ENCODE measurements at regions not wholly inside any gene's neighbourhood (a gene's known extent, or its start where the extent isn't known, plus 50 kb on each side); places are given as distances from the start of the nearest gene placed in this dataset.

GRCh38 chr4:104642521-104642920, 147.8 kb upstream of the CXXC4 start:
- Histone ChIP-seq H3K36me3 (replicated peaks in 1 of 2; ENCODE audit: control extremely low read depth in 1 of 2, control insufficient read depth in 1 of 2, extremely low read depth in 1 of 2, insufficient read depth in 2 of 2, low read length in 1 of 2) (no peaks in the 10 kb centered on the region), H3K27me3 (replicated peaks in 1 of 4; ENCODE audit: control extremely low read depth in 1 of 4, control insufficient read depth in 3 of 4, insufficient read depth in 4 of 4, low read length in 3 of 4) (no peaks in the 10 kb centered on the region), H3K79me2 (ENCODE audit: control insufficient read depth, insufficient read depth, low read length) (no peaks in the 10 kb centered on the region), H3K9ac (ENCODE audit: low read length) (no peak overlapping the region), H3K27ac (ENCODE audit: low read length in 2 of 2) (no peak overlapping the region), H3K4me3 (ENCODE audit: control extremely low read depth in 1 of 5, extremely low read depth in 1 of 5, insufficient read depth in 1 of 5, low read depth in 2 of 5, low read length in 4 of 5) (no peak overlapping the region), H2AFZ (ENCODE audit: insufficient read depth, low read depth, low read length, poor library complexity, severe bottlenecking) (no peak overlapping the region), H3K9me3 (ENCODE audit: control extremely low read depth in 1 of 3, control insufficient read depth in 2 of 3, insufficient read depth in 1 of 3, low read length in 2 of 3) (no peaks in the 10 kb centered on the region), H3K4me1 (ENCODE audit: control insufficient read depth in 2 of 2, insufficient read depth in 2 of 2, low read length in 2 of 2) (no peaks in the 10 kb centered on the region), H3K4me2 (replicated peaks; ENCODE audit: low read depth, low read length, poor library complexity, severe bottlenecking) (no peak overlapping the region), H4K20me1 (ENCODE audit: control insufficient read depth, insufficient read depth, low read length, poor library complexity, severe bottlenecking) (no peaks in the 10 kb centered on the region)
- intact Hi-C loops (cut with micrococcal nuclease), result no loop called here
- DNase-seq (no peak), ATAC-seq (ENCODE audit: low read depth) (no peak)
- Mint-ChIP-seq H3K27me3 (peaks cover 5% of the 10 kb centered on the region), H3K27ac (no peak overlapping the region), H3K4me1 (no peaks in the 10 kb centered on the region), H3K4me3 (no peak overlapping the region), H3K9me3 (ENCODE audit: insufficient read depth) (no peaks in the 10 kb centered on the region)
- CTCF ChIA-PET, result no interaction called here
- TF ChIP-seq, protein P1, sequence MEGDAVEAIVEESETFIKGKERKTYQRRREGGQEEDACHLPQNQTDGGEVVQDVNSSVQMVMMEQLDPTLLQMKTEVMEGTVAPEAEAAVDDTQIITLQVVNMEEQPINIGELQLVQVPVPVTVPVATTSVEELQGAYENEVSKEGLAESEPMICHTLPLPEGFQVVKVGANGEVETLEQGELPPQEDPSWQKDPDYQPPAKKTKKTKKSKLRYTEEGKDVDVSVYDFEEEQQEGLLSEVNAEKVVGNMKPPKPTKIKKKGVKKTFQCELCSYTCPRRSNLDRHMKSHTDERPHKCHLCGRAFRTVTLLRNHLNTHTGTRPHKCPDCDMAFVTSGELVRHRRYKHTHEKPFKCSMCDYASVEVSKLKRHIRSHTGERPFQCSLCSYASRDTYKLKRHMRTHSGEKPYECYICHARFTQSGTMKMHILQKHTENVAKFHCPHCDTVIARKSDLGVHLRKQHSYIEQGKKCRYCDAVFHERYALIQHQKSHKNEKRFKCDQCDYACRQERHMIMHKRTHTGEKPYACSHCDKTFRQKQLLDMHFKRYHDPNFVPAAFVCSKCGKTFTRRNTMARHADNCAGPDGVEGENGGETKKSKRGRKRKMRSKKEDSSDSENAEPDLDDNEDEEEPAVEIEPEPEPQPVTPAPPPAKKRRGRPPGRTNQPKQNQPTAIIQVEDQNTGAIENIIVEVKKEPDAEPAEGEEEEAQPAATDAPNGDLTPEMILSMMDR (IDR thresholded peaks at IDR 0.05), result no peak
- no peak for TF ChIP-seq EZH2 (IDR thresholded peaks at IDR 0.05; ENCODE audit: borderline replicate concordance, insufficient read depth, low read depth, low read length, poor library complexity, severe bottlenecking)
- WGBS (ENCODE audit: insufficient coverage), result 90% methylated on average over 3 of the region's 3 CpGs
- POLR2A ChIA-PET, result no interaction called here

- Histone ChIP-seq H3K4me3 (ENCODE audit: control extremely low read depth in 1 of 5, extremely low read depth in 1 of 5, insufficient read depth in 1 of 5, low read depth in 2 of 5, low read length in 4 of 5) (no peak overlapping the region), H3K36me3 (replicated peaks in 1 of 2; ENCODE audit: control extremely low read depth in 1 of 2, control insufficient read depth in 1 of 2, extremely low read depth in 1 of 2, insufficient read depth in 2 of 2, low read length in 1 of 2) (no peaks in the 10 kb centered on the region), H2AFZ (ENCODE audit: insufficient read depth, low read depth, low read length, poor library complexity, severe bottlenecking) (no peak overlapping the region), H3K4me1 (ENCODE audit: control insufficient read depth in 2 of 2, insufficient read depth in 2 of 2, low read length in 2 of 2) (no peaks in the 10 kb centered on the region), H3K9me3 (ENCODE audit: control extremely low read depth in 1 of 3, control insufficient read depth in 2 of 3, insufficient read depth in 1 of 3, low read length in 2 of 3) (no peaks in the 10 kb centered on the region), H3K4me2 (replicated peaks; ENCODE audit: low read depth, low read length, poor library complexity, severe bottlenecking) (no peak overlapping the region), H3K79me2 (ENCODE audit: control insufficient read depth, insufficient read depth, low read length) (no peaks in the 10 kb centered on the region), H3K27me3 (replicated peaks in 1 of 4; ENCODE audit: control extremely low read depth in 1 of 4, control insufficient read depth in 3 of 4, insufficient read depth in 4 of 4, low read length in 3 of 4) (no peaks in the 10 kb centered on the region), H4K20me1 (ENCODE audit: control insufficient read depth, insufficient read depth, low read length, poor library complexity, severe bottlenecking) (no peaks in the 10 kb centered on the region), H3K27ac (ENCODE audit: low read length in 2 of 2) (no peak overlapping the region), H3K9ac (ENCODE audit: low read length) (no peak overlapping the region)
- Mint-ChIP-seq H3K27me3 (peaks cover 5% of the 10 kb centered on the region), H3K4me3 (no peak overlapping the region), H3K27ac (no peak overlapping the region), H3K9me3 (ENCODE audit: insufficient read depth) (no peaks in the 10 kb centered on the region), H3K4me1 (no peaks in the 10 kb centered on the region)
- WGBS (ENCODE audit: insufficient coverage), result 100% methylated on average over 1 of the region's 3 CpGs
- DNase-seq (no peak), ATAC-seq (ENCODE audit: low read depth) (no peak)
- ChIA-PET CTCF (no interaction called here), POLR2A (no interaction called here)
- intact Hi-C loops (cut with micrococcal nuclease), result no loop called here
- TF ChIP-seq, protein P1 (IDR thresholded peaks at IDR 0.05), result no peak
- no peak for TF ChIP-seq EZH2 (IDR thresholded peaks at IDR 0.05; ENCODE audit: borderline replicate concordance, insufficient read depth, low read depth, low read length, poor library complexity, severe bottlenecking)
Measured at GRCh38 chr4:104643805-104644204, 149.1 kb upstream of the CXXC4 start.
